Neural cell (in vitro differentiated cells): ENCODE measurements at regions not wholly inside any gene's neighbourhood (a gene's known extent, or its start where the extent isn't known, plus 50 kb on each side); places are given as distances from the start of the nearest gene placed in this dataset.

ENCODE experiments used
- H2AFZ ChIP-seq: fragments of 200-600, 300-800 bp; sonication (generic), shearing (Covaris generic); 2 replicates; pipeline ENCODE4 v1.6.0; 2014; ENCODE audit warnings: low read depth, mild to moderate bottlenecking, antibody characterized with exemption, low read length, moderate library complexity
- H3F3A ChIP-seq: fragments of 200-600 bp; shearing (Covaris generic); 2 replicates; pipeline ENCODE4 v1.6.1; 2016; ENCODE audit warnings: mild to moderate bottlenecking, moderate library complexity, mixed read lengths, antibody characterized with exemption, low read length; ENCODE audit not compliant: insufficient read depth, poor library complexity, severe bottlenecking
- H3K27ac ChIP-seq: fragments of 200-600, 300-800 bp; sonication (generic), shearing (Covaris generic); 2 replicates; pipeline ENCODE4 v1.5.1; 2014; ENCODE audit warnings: mild to moderate bottlenecking, low read length, moderate library complexity
- H3K27me3 ChIP-seq: fragments of 300-800, 200-600 bp; sonication (generic), shearing (Covaris generic); 2 replicates; pipeline ENCODE4 v1.6.0; 2014; ENCODE audit warnings: mild to moderate bottlenecking, low read depth, low read length, moderate library complexity; ENCODE audit not compliant: insufficient read depth
- H3K36me3 ChIP-seq: fragments of 300-800, 200-600 bp; sonication (generic), shearing (Covaris generic); 2 replicates; pipeline ENCODE4 v1.5.1; 2014; ENCODE audit warnings: mild to moderate bottlenecking, antibody characterized with exemption, low read length, moderate library complexity; ENCODE audit not compliant: insufficient read depth
- H3K4me2 ChIP-seq: fragments of 300-800, 200-600 bp; sonication (generic), shearing (Covaris generic); 2 replicates; pipeline ENCODE4 v1.6.0; 2014; ENCODE audit warnings: mild to moderate bottlenecking, low read length
- H3K4me3 ChIP-seq: fragments of 300-800, 200-600 bp; sonication (generic), shearing (Covaris generic); 2 replicates; pipeline ENCODE4 v1.5.1; 2014; ENCODE audit warnings: mild to moderate bottlenecking, low read length, moderate library complexity
- H3K79me2 ChIP-seq: fragments of 200-600 bp; shearing (Covaris generic); replicated peaks from 2 replicates; pipeline ENCODE4 v1.6.0; 2014; ENCODE audit warnings: mild to moderate bottlenecking, low read length, moderate library complexity; ENCODE audit not compliant: insufficient read depth
- H3K9ac ChIP-seq: fragments of 300-800, 200-600 bp; sonication (generic), shearing (Covaris generic); 2 replicates; pipeline ENCODE4 v1.6.1; 2016; ENCODE audit warnings: mild to moderate bottlenecking, low read length, mixed read lengths
- H3K9me2 ChIP-seq: fragments of 200-600 bp; shearing (Covaris generic); 2 replicates; pipeline ENCODE4 v1.6.1; 2016; ENCODE audit warnings: mild to moderate bottlenecking, low read length, mixed read lengths; ENCODE audit not compliant: insufficient read depth
- H3K9me3 ChIP-seq: fragments of 200-600, 300-800 bp; sonication (generic), shearing (Covaris generic); 2 replicates; pipeline ENCODE4 v1.6.1; 2016; ENCODE audit warnings: mild to moderate bottlenecking, mixed run types, low read length, moderate library complexity, mixed read lengths
- H4K20me1 ChIP-seq: fragments of 200-600 bp; shearing (Covaris generic); 2 replicates; pipeline ENCODE4 v1.6.1; 2016; ENCODE audit warnings: mild to moderate bottlenecking, mixed run types; ENCODE audit not compliant: insufficient read depth
- EP300 ChIP-seq: fragments of 450-650 bp; conservative IDR thresholded peaks from 2 replicates; pipeline ENCODE4 v1.6.1; 2014; ENCODE audit warnings: antibody characterized with exemption, mild to moderate bottlenecking, moderate library complexity; ENCODE audit not compliant: poor library complexity, severe bottlenecking
- EZH2 ChIP-seq: fragments of 200-600, 300-800 bp; shearing (Covaris generic), sonication (generic); IDR thresholded peaks from 2 replicates; pipeline ENCODE4 v1.6.1; 2014; ENCODE audit warnings: antibody characterized with exemption, low read length, borderline replicate concordance, mild to moderate bottlenecking; ENCODE audit not compliant: insufficient read depth, poor library complexity, severe bottlenecking
- MXI1 ChIP-seq: fragments of 450-650 bp; conservative IDR thresholded peaks from 2 replicates; pipeline ENCODE4 v1.6.1; 2014; ENCODE audit warnings: antibody characterized with exemption, mild to moderate bottlenecking; ENCODE audit not compliant: poor library complexity, severe bottlenecking
- POLR2AphosphoS5 ChIP-seq: IDR thresholded peaks from 2 replicates; pipeline ENCODE4 v1.6.1; 2012
- RAD21 ChIP-seq: fragments of 450-650 bp; conservative IDR thresholded peaks from 2 replicates; pipeline ENCODE4 v1.6.1; 2014; ENCODE audit warnings: antibody characterized with exemption, mild to moderate bottlenecking, moderate library complexity
- SMC3 ChIP-seq: fragments of 450-650 bp; conservative IDR thresholded peaks from 2 replicates; pipeline ENCODE4 v1.6.1; 2014; ENCODE audit warnings: antibody characterized with exemption, mild to moderate bottlenecking, moderate library complexity; ENCODE audit not compliant: poor library complexity
- TAF1 ChIP-seq: IDR thresholded peaks from 2 replicates; pipeline ENCODE4 v1.6.1; 2012; ENCODE audit warnings: low read depth
- TF ChIP-seq, protein P1 (sequence below): fragments of 450-650 bp; IDR thresholded peaks from 2 replicates; pipeline ENCODE4 v1.5.1; 2014; ENCODE audit warnings: antibody characterized with exemption, mild to moderate bottlenecking, moderate library complexity; ENCODE audit not compliant: poor library complexity, severe bottlenecking
- TF ChIP-seq, protein P2 (sequence below): IDR thresholded peaks from 2 replicates; pipeline ENCODE4 v1.6.1; 2012; ENCODE audit warnings: borderline replicate concordance

GRCh38 chr13:90120026-90120425 lies 1227.5 kb upstream of the MIR17HG start:
- Histone ChIP-seq H3K9me3 (no peaks in the 10 kb centered on the region), H3K9me2 (no peaks in the 10 kb centered on the region), H3K4me3 (no peak overlapping the region), H3K27ac (no peak overlapping the region), H4K20me1 (no peaks in the 10 kb centered on the region), H3K9ac (no peak overlapping the region), H3K4me2 (no peak overlapping the region), H3K79me2 (no peaks in the 10 kb centered on the region), H2AFZ (no peak overlapping the region), H3F3A (no peaks in the 10 kb centered on the region), H3K27me3 (no peaks in the 10 kb centered on the region), H3K36me3 (no peaks in the 10 kb centered on the region)
- no peak for TF ChIP-seq EZH2
- TF ChIP-seq MXI1 = no peak
- TF ChIP-seq, protein P1, sequence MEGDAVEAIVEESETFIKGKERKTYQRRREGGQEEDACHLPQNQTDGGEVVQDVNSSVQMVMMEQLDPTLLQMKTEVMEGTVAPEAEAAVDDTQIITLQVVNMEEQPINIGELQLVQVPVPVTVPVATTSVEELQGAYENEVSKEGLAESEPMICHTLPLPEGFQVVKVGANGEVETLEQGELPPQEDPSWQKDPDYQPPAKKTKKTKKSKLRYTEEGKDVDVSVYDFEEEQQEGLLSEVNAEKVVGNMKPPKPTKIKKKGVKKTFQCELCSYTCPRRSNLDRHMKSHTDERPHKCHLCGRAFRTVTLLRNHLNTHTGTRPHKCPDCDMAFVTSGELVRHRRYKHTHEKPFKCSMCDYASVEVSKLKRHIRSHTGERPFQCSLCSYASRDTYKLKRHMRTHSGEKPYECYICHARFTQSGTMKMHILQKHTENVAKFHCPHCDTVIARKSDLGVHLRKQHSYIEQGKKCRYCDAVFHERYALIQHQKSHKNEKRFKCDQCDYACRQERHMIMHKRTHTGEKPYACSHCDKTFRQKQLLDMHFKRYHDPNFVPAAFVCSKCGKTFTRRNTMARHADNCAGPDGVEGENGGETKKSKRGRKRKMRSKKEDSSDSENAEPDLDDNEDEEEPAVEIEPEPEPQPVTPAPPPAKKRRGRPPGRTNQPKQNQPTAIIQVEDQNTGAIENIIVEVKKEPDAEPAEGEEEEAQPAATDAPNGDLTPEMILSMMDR = no peak
- no peak for TF ChIP-seq RAD21
- no peak for TF ChIP-seq EP300
- TF ChIP-seq TAF1 = no peak
- no peak for TF ChIP-seq POLR2AphosphoS5
- TF ChIP-seq SMC3 = no peak
- TF ChIP-seq, protein P2, sequence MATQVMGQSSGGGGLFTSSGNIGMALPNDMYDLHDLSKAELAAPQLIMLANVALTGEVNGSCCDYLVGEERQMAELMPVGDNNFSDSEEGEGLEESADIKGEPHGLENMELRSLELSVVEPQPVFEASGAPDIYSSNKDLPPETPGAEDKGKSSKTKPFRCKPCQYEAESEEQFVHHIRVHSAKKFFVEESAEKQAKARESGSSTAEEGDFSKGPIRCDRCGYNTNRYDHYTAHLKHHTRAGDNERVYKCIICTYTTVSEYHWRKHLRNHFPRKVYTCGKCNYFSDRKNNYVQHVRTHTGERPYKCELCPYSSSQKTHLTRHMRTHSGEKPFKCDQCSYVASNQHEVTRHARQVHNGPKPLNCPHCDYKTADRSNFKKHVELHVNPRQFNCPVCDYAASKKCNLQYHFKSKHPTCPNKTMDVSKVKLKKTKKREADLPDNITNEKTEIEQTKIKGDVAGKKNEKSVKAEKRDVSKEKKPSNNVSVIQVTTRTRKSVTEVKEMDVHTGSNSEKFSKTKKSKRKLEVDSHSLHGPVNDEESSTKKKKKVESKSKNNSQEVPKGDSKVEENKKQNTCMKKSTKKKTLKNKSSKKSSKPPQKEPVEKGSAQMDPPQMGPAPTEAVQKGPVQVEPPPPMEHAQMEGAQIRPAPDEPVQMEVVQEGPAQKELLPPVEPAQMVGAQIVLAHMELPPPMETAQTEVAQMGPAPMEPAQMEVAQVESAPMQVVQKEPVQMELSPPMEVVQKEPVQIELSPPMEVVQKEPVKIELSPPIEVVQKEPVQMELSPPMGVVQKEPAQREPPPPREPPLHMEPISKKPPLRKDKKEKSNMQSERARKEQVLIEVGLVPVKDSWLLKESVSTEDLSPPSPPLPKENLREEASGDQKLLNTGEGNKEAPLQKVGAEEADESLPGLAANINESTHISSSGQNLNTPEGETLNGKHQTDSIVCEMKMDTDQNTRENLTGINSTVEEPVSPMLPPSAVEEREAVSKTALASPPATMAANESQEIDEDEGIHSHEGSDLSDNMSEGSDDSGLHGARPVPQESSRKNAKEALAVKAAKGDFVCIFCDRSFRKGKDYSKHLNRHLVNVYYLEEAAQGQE = no peak

GRCh38 chr13:90121784-90122183 lies 1225.7 kb upstream of the MIR17HG start:
- no peaks in the 10 kb centered on the region for H3K9me2 ChIP-seq
- no peak overlapping the region for H3K9ac ChIP-seq
- H3K27me3 ChIP-seq = no peaks in the 10 kb centered on the region
- no peaks in the 10 kb centered on the region for H3K9me3 ChIP-seq
- H2AFZ ChIP-seq = no peak overlapping the region
- H3F3A ChIP-seq = no peaks in the 10 kb centered on the region
- H4K20me1 ChIP-seq = no peaks in the 10 kb centered on the region
- no peak for TF ChIP-seq TAF1
- no peak for TF ChIP-seq POLR2AphosphoS5
- no peak for TF ChIP-seq RAD21
- no peak for TF ChIP-seq SMC3
- TF ChIP-seq, protein P1 = no peak
- no peak for TF ChIP-seq EZH2
- TF ChIP-seq, protein P2 = no peak
- TF ChIP-seq EP300 = no peak
- TF ChIP-seq MXI1 = no peak
- no peak overlapping the region for H3K4me3 ChIP-seq
- no peaks in the 10 kb centered on the region for H3K79me2 ChIP-seq
- H3K36me3 ChIP-seq = no peaks in the 10 kb centered on the region
- no peak overlapping the region for H3K4me2 ChIP-seq
- H3K27ac ChIP-seq = no peak overlapping the region
